ENCODE measurements at regions not wholly inside any gene's neighbourhood (a gene's known extent, or its start where the extent isn't known, plus 50 kb on each side); places are given as distances from the start of the nearest gene placed in this dataset.

DNA sequence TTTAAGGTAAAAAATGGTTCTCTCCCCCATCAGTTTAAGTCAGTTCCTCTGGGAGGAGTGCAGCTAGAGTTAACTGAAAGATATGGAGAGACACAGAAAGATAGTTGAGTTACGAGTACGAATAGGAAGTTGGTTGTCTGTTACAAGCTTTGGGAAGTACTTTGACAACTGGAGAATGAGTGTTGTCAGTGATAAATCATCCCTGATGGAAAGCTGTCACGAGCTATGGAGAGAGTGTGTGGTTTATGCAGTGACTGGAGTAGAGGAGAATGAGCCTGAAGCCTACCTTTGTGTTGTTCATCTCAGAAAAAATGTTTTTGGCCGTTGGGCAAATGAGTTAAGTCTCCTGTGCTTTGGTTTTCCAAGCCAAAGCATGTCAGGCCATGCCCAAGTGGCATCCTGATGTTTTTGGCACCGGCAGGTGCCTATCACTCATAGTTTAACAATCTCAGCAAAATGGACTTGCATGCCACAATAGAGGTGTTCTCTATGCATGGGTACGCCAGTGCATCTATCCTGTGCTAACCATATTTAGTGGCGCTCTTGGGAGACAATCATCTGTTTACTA is 350.2 kb downstream of the IRS2 start:
- TF ChIP-seq, protein P1, sequence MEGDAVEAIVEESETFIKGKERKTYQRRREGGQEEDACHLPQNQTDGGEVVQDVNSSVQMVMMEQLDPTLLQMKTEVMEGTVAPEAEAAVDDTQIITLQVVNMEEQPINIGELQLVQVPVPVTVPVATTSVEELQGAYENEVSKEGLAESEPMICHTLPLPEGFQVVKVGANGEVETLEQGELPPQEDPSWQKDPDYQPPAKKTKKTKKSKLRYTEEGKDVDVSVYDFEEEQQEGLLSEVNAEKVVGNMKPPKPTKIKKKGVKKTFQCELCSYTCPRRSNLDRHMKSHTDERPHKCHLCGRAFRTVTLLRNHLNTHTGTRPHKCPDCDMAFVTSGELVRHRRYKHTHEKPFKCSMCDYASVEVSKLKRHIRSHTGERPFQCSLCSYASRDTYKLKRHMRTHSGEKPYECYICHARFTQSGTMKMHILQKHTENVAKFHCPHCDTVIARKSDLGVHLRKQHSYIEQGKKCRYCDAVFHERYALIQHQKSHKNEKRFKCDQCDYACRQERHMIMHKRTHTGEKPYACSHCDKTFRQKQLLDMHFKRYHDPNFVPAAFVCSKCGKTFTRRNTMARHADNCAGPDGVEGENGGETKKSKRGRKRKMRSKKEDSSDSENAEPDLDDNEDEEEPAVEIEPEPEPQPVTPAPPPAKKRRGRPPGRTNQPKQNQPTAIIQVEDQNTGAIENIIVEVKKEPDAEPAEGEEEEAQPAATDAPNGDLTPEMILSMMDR (tag by site-specific recombination; IDR thresholded peaks at IDR 0.05): no peak
- TF ChIP-seq ZBTB21 (tag by site-specific recombination; IDR thresholded peaks at IDR 0.05) (no peak), OVOL3 (tag by site-specific recombination; IDR thresholded peaks at IDR 0.05) (no peak), EGR2 (tag by site-specific recombination; IDR thresholded peaks at IDR 0.05; ENCODE audit: low read depth) (no peak), ZNF24 (tag by site-specific recombination; IDR thresholded peaks at IDR 0.05) (no peak), ZSCAN30 (tag by site-specific recombination; IDR thresholded peaks at IDR 0.05) (no peak), ZNF621 (tag by site-specific recombination; IDR thresholded peaks at IDR 0.05) (no peak), SP2 (tag by site-specific recombination; IDR thresholded peaks at IDR 0.05) (no peak), ZNF266 (tag by site-specific recombination; IDR thresholded peaks at IDR 0.05; ENCODE audit: low read depth) (no peak), ZNF561 (tag by site-specific recombination; IDR thresholded peaks at IDR 0.05; ENCODE audit: borderline replicate concordance) (no peak), ZBTB7A (tag by site-specific recombination; IDR thresholded peaks at IDR 0.05; ENCODE audit: low read depth) (no peak), ZNF830 (tag by site-specific recombination; IDR thresholded peaks at IDR 0.05; ENCODE audit: low read depth) (no peak)
- TF ChIP-seq, protein P2, sequence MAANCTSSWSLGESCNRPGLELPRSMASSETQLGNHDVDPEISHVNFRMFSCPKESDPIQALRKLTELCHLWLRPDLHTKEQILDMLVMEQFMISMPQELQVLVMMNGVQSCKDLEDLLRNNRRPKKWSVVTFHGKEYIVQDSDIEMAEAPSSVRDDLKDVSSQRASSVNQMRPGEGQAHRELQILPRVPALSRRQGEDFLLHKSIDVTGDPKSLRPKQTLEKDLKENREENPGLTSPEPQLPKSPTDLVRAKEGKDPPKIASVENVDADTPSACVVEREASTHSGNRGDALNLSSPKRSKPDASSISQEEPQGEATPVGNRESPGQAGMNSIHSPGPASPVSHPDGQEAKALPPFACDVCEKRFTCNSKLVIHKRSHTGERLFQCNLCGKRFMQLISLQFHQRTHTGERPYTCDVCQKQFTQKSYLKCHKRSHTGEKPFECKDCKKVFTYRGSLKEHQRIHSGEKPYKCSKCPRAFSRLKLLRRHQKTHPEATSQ (tag by site-specific recombination; IDR thresholded peaks at IDR 0.05): no peak
- TF ChIP-seq, protein P3, sequence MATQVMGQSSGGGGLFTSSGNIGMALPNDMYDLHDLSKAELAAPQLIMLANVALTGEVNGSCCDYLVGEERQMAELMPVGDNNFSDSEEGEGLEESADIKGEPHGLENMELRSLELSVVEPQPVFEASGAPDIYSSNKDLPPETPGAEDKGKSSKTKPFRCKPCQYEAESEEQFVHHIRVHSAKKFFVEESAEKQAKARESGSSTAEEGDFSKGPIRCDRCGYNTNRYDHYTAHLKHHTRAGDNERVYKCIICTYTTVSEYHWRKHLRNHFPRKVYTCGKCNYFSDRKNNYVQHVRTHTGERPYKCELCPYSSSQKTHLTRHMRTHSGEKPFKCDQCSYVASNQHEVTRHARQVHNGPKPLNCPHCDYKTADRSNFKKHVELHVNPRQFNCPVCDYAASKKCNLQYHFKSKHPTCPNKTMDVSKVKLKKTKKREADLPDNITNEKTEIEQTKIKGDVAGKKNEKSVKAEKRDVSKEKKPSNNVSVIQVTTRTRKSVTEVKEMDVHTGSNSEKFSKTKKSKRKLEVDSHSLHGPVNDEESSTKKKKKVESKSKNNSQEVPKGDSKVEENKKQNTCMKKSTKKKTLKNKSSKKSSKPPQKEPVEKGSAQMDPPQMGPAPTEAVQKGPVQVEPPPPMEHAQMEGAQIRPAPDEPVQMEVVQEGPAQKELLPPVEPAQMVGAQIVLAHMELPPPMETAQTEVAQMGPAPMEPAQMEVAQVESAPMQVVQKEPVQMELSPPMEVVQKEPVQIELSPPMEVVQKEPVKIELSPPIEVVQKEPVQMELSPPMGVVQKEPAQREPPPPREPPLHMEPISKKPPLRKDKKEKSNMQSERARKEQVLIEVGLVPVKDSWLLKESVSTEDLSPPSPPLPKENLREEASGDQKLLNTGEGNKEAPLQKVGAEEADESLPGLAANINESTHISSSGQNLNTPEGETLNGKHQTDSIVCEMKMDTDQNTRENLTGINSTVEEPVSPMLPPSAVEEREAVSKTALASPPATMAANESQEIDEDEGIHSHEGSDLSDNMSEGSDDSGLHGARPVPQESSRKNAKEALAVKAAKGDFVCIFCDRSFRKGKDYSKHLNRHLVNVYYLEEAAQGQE (tag by site-specific recombination; IDR thresholded peaks at IDR 0.05): no peak
